HFF-Myc (cell line): ENCODE measurements at regions not wholly inside any gene's neighbourhood (a gene's known extent, or its start where the extent isn't known, plus 50 kb on each side); places are given as distances from the start of the nearest gene placed in this dataset.

ENCODE experiments used
- DNase-seq: peaks from one replicate; pipeline ENCODE4 v3.0.0-alpha.2; 2011; ENCODE audit warnings: low read depth; ENCODE audit errors: extremely low read depth
- H3K4me3 ChIP-seq: replicated peaks from 2 replicates; pipeline ENCODE4 v1.5.1; 2011; ENCODE audit warnings: low read depth, mild to moderate bottlenecking, control low read depth, low read length
- CTCF ChIP-seq: IDR thresholded peaks from 2 replicates; pipeline ENCODE4 v1.5.1; 2012; ENCODE audit warnings: mild to moderate bottlenecking, low read depth, low read length, control low read depth; ENCODE audit errors: missing control alignments

DNA sequence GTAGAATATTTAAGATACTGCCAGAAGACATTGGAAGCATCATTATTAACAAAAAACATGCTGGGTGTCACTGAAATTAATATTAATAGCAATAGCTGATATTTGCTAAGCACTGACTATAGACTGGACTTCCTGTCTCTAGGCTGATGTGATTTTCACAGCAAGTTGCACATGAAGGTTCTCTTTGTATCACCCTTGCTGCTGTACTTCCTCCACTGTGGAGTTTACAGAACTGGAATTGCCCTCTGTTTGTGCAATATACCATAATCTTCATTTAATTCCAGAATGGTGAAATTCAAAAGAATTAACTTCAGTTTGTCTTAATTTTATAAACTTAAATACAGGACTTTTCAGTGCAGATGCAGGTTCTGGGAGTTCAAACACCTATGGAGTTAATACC, 585.1 kb downstream of the RNF144A start:
- H3K4me3 ChIP-seq = no peak overlapping the region
- TF ChIP-seq CTCF = no peak
- no peak for DNase-seq

DNA sequence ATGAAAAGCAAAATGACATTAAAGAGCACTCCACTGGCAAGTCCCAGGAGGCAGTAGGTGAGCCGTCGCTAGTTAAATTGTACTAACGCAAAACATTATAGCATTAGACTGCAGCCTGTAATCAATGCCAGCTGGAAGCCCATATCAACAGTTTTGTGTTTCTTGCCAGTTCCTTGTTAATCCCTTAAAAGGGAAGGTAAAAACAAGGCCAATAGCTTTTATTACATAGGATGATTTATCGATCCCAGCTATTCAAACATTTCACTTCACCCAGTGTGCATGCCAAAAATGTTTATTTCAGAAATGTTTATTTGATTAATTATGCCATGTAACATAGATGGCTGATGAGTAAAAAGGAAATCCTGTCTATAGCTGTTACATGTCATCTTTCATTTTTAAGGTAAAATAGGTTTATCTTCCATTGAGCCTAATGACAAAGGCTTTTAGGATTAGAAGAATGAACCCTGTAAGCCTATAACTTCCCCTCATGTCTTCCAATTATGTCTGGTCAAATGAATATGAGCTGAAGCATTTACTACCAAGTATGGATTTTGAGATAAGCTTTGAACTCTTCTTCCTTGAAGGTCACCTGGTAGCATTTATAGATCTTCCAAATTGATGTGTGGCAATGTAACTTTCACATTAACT, 591.2 kb downstream of the RNF144A start:
- DNase-seq = peak; percentile 57
- no peak for TF ChIP-seq CTCF
- no peak overlapping the region for H3K4me3 ChIP-seq

DNA sequence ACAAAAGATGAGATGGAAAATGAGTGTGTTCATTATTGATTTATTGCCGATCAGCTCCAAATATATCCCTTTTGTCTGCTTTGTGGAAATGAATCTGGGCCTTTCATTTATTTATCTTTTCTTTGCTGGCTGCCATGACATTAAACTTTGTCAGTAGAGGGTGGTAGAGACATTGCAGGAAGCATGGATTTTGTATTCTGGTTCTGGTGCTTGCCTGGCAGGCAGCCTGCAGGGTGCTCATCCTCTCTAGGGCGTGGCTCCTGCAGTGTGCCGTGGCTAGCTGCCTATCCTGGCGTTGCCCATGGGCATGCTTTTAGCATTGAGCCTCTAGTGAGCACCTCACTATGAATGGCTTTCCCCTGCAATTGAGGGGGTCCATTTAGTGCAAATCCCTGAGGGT, 593.1 kb downstream of the RNF144A start:
- no peak for DNase-seq
- H3K4me3 ChIP-seq = no peak overlapping the region
- no peak for TF ChIP-seq CTCF

DNA sequence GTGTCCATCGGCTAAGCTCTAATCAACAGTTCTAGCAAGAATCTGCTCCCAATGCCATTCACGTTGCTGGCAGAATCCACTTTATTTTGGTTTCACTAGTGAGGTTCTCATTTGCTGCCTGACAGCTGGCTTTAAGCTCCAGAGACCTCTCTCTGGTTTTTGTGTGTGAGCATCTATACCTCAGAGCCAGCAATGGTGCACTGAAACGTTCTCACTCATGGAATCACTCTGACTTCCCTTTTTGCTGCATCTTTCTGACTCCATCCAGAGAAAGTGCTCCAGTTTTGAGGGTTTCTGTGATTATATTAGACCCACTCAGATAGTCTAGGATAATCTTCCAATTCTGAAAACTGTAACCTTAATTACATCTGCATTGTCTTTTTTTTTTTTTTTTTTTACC, 596.6 kb downstream of the RNF144A start:
- DNase-seq = no peak
- no peak for TF ChIP-seq CTCF
- no peak overlapping the region for H3K4me3 ChIP-seq

- H3K4me3 ChIP-seq = no peak overlapping the region
- no peak for TF ChIP-seq CTCF
- no peak for DNase-seq
Measured at GRCh38 chr2:7515327-7515726, 598.1 kb downstream of the RNF144A start.

GRCh38 chr2:7516484-7517063, 599.4 kb downstream of the RNF144A start:
- H3K4me3 ChIP-seq = no peak overlapping the region
- DNase-seq = no peak
- TF ChIP-seq CTCF = no peak

- DNase-seq = peak; percentile 44
- no peak overlapping the region for H3K4me3 ChIP-seq
- no peak for TF ChIP-seq CTCF
Measured at GRCh38 chr2:7517088-7517487, 599.9 kb downstream of the RNF144A start.
